DND-41 (cell line): ENCODE measurements at regions not wholly inside any gene's neighbourhood (a gene's known extent, or its start where the extent isn't known, plus 50 kb on each side); places are given as distances from the start of the nearest gene placed in this dataset.

Experiments
- CTCF ChIP-seq: IDR thresholded peaks from 2 replicates; pipeline ENCODE4 v1.5.1; 2012; ENCODE audit warnings: borderline replicate concordance, low read length, moderate library complexity, mild to moderate bottlenecking; ENCODE audit not compliant: poor library complexity, severe bottlenecking; ENCODE audit errors: extremely low read depth
- EZH2 ChIP-seq: IDR thresholded peaks from 3 replicates; pipeline ENCODE4 v1.6.1; 2012; ENCODE audit warnings: borderline replicate concordance, low read depth, mild to moderate bottlenecking, moderate library complexity, low read length, inconsistent platforms; ENCODE audit not compliant: severe bottlenecking

GRCh38 chr5:40374853-40375252 is 304.9 kb upstream of the PTGER4 start:
- TF ChIP-seq CTCF, result no peak
- TF ChIP-seq EZH2, result no peak
